ENCODE measurements at regions not wholly inside any gene's neighbourhood (a gene's known extent, or its start where the extent isn't known, plus 50 kb on each side); places are given as distances from the start of the nearest gene placed in this dataset.
"Not testable (repeated sequence)": the region's sequence is repeated elsewhere in the genome, so short reads cannot be mapped to it uniquely, and the experiment has no call there.

DNA sequence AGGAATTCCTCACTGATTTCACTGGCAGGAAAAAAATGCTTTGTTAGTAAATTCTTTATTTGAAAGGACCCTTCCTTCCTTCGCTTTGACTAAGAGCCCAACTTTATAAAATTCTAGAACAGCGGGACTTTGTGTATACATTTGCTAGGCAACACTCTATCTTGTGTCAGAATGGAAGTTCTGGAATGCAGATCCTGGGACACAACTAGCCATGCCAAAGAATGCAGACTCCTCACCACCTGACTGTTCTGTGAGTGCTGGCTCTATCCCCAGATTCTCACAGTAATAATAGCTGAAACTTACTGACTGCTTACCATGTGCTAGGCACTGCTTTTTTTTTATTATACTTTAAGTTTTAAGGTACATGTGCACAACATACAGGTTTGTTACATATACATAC is 73.3 kb upstream of the ZDHHC15 start:
- DNase-seq = no peak
- Mint-ChIP-seq H3K4me3 (ENCODE audit: unreplicated experiment) (no peak overlapping the region), H3K36me3 (ENCODE audit: unreplicated experiment) (no peaks in the 10 kb centered on the region), H3K27me3 (ENCODE audit: unreplicated experiment) (no peaks in the 10 kb centered on the region), H3K9me3 (ENCODE audit: unreplicated experiment) (no peaks in the 10 kb centered on the region), H3K27ac (ENCODE audit: unreplicated experiment) (no peak overlapping the region), H3K4me1 (ENCODE audit: low read depth, unreplicated experiment) (no peaks in the 10 kb centered on the region)
- TF ChIP-seq, protein P1, sequence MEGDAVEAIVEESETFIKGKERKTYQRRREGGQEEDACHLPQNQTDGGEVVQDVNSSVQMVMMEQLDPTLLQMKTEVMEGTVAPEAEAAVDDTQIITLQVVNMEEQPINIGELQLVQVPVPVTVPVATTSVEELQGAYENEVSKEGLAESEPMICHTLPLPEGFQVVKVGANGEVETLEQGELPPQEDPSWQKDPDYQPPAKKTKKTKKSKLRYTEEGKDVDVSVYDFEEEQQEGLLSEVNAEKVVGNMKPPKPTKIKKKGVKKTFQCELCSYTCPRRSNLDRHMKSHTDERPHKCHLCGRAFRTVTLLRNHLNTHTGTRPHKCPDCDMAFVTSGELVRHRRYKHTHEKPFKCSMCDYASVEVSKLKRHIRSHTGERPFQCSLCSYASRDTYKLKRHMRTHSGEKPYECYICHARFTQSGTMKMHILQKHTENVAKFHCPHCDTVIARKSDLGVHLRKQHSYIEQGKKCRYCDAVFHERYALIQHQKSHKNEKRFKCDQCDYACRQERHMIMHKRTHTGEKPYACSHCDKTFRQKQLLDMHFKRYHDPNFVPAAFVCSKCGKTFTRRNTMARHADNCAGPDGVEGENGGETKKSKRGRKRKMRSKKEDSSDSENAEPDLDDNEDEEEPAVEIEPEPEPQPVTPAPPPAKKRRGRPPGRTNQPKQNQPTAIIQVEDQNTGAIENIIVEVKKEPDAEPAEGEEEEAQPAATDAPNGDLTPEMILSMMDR (IDR thresholded peaks at IDR 0.05; ENCODE audit: partially characterized antibody, unreplicated experiment) = no peak

DNA sequence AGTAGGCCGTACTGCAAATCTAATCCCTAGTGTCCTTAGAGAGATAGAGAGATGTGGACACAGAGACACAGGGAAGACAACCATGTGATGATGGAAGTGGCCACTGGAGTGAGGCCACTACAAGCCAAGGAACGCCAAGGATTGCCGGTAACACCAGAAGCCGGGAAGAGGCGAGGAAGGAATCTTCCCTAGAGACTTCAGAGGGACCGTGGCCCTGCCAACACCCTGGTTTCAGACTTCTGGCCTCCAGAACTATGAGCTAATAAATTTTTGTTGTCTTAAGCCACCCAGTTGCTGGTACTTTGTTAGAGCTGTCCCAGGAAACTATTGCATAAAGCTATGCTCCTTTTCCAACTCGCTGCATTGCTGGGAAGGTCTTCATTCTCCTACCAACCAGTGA is 70.3 kb upstream of the ZDHHC15 start:
- not testable (repeated sequence) for H3K27me3 Mint-ChIP-seq (ENCODE audit: unreplicated experiment); H3K4me3 Mint-ChIP-seq (ENCODE audit: unreplicated experiment); H3K36me3 Mint-ChIP-seq (ENCODE audit: unreplicated experiment); H3K9me3 Mint-ChIP-seq (ENCODE audit: unreplicated experiment); DNase-seq; H3K4me1 Mint-ChIP-seq (ENCODE audit: low read depth, unreplicated experiment); H3K27ac Mint-ChIP-seq (ENCODE audit: unreplicated experiment)

- no peak overlapping the region for H3K4me3 Mint-ChIP-seq (ENCODE audit: unreplicated experiment)
- H3K27ac Mint-ChIP-seq (ENCODE audit: unreplicated experiment) = no peak overlapping the region
- H3K9me3 Mint-ChIP-seq (ENCODE audit: unreplicated experiment) = no peaks in the 10 kb centered on the region
- no peaks in the 10 kb centered on the region for H3K27me3 Mint-ChIP-seq (ENCODE audit: unreplicated experiment)
- DNase-seq = no peak
- no peaks in the 10 kb centered on the region for H3K4me1 Mint-ChIP-seq (ENCODE audit: low read depth, unreplicated experiment)
- H3K36me3 Mint-ChIP-seq (ENCODE audit: unreplicated experiment) = peaks cover 15% of the 10 kb centered on the region
- TF ChIP-seq, protein P1 (IDR thresholded peaks at IDR 0.05; ENCODE audit: partially characterized antibody, unreplicated experiment) = no peak
Measured at GRCh38 chrX:75582511-75582910, 59.7 kb upstream of the ZDHHC15 start.

Data from glutamatergic neuron (in vitro differentiated cells).